ENCODE measurements at regions not wholly inside any gene's neighbourhood (a gene's known extent, or its start where the extent isn't known, plus 50 kb on each side); places are given as distances from the start of the nearest gene placed in this dataset.

DNA sequence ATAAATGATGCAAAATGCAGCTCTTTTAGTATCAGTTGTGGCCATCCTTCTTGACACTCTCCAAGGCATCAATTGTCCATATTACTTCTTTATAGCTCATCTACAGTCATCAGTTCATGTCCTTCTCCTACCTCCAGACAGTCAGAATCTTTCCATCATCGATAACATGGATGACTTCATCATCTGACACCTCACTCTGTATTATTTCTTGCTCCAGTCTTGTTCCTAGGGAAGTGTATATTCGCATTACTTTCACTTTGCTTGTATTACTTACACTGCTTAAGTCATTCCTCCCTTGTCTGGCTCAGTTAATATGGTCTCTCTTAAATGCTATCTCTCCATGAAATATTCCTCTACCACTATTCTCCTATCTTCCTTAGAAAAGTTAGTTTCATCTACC, 999.1 kb upstream of the SLC10A2 start:
- TF ChIP-seq, protein P1, sequence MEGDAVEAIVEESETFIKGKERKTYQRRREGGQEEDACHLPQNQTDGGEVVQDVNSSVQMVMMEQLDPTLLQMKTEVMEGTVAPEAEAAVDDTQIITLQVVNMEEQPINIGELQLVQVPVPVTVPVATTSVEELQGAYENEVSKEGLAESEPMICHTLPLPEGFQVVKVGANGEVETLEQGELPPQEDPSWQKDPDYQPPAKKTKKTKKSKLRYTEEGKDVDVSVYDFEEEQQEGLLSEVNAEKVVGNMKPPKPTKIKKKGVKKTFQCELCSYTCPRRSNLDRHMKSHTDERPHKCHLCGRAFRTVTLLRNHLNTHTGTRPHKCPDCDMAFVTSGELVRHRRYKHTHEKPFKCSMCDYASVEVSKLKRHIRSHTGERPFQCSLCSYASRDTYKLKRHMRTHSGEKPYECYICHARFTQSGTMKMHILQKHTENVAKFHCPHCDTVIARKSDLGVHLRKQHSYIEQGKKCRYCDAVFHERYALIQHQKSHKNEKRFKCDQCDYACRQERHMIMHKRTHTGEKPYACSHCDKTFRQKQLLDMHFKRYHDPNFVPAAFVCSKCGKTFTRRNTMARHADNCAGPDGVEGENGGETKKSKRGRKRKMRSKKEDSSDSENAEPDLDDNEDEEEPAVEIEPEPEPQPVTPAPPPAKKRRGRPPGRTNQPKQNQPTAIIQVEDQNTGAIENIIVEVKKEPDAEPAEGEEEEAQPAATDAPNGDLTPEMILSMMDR (conservative IDR thresholded peaks at IDR 0.05; ENCODE audit: low read depth, low read length) = no peak
- Histone ChIP-seq H3K36me3 (ENCODE audit: insufficient read depth) (no peaks in the 10 kb centered on the region), H3K79me2 (ENCODE audit: insufficient read depth, low read depth) (no peaks in the 10 kb centered on the region), H3K9ac (no peak overlapping the region), H2AFZ (ENCODE audit: low read depth) (no peak overlapping the region), H4K20me1 (ENCODE audit: insufficient read depth) (no peaks in the 10 kb centered on the region), H3K4me1 (ENCODE audit: low read depth, poor library complexity, severe bottlenecking) (no peaks in the 10 kb centered on the region), H3K4me3 (IDR thresholded peaks at IDR 0.05; ENCODE audit: insufficient read depth, low read depth, low read length) (no peak overlapping the region), H3K27ac (no peak overlapping the region), H3K4me2 (no peak overlapping the region), H3K27me3 (ENCODE audit: insufficient read depth, low read depth) (no peaks in the 10 kb centered on the region)

DNA sequence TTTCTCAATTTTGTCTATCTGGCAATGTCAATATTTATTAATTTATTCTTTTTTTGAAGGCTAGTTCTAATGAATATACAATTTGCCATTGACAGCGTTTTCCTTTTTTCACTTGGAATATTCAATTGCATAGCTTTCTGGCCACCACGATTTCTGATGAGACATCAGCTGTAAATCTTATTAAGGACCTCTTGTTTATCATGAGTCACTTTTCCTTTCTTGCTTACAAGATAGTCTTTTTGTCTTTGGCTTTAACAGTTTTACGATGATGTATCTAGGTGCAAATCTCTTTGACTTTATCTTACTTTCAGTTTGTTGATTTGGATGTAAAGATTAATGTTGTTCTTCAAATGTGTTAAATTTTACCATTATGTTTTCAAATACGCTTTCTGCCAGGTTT, 991.6 kb upstream of the SLC10A2 start:
- Histone ChIP-seq H2AFZ (ENCODE audit: low read depth) (no peak overlapping the region), H3K4me1 (ENCODE audit: low read depth, poor library complexity, severe bottlenecking) (no peaks in the 10 kb centered on the region), H3K27ac (no peak overlapping the region), H3K9ac (no peak overlapping the region), H3K36me3 (ENCODE audit: insufficient read depth) (no peaks in the 10 kb centered on the region), H3K4me2 (no peak overlapping the region), H3K79me2 (ENCODE audit: insufficient read depth, low read depth) (no peaks in the 10 kb centered on the region), H3K27me3 (ENCODE audit: insufficient read depth, low read depth) (no peaks in the 10 kb centered on the region), H3K4me3 (IDR thresholded peaks at IDR 0.05; ENCODE audit: insufficient read depth, low read depth, low read length) (no peak overlapping the region), H4K20me1 (ENCODE audit: insufficient read depth) (no peaks in the 10 kb centered on the region)
- TF ChIP-seq, protein P1 (conservative IDR thresholded peaks at IDR 0.05; ENCODE audit: low read depth, low read length) = no peak

DNA sequence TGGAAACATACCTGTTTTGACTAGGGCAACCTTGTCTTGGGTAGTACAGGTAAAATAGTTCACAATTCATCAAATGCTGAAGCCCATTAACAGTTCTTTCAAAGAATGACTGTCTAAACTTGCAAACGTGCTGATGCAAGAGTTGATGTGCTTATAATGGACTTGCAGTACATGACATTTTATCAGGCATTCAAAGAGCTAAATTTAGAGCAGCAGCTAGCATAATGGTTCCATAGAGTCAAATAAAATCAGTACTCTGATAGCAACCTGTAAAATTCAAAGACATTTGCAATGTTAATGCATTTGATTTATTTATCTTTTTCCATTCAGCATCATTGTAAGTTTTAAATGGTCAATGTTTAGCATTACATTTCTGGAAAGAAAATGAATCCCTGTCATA, 979.7 kb upstream of the SLC10A2 start:
- no peak overlapping the region for H3K4me2 ChIP-seq
- H3K9ac ChIP-seq = no peak overlapping the region
- no peaks in the 10 kb centered on the region for H3K4me1 ChIP-seq (ENCODE audit: low read depth, poor library complexity, severe bottlenecking)
- H4K20me1 ChIP-seq (ENCODE audit: insufficient read depth) = no peaks in the 10 kb centered on the region
- no peak overlapping the region for H2AFZ ChIP-seq (ENCODE audit: low read depth)
- H3K36me3 ChIP-seq (ENCODE audit: insufficient read depth) = no peaks in the 10 kb centered on the region
- no peaks in the 10 kb centered on the region for H3K79me2 ChIP-seq (ENCODE audit: insufficient read depth, low read depth)
- TF ChIP-seq, protein P1 (conservative IDR thresholded peaks at IDR 0.05; ENCODE audit: low read depth, low read length) = no peak
- no peak overlapping the region for H3K27ac ChIP-seq
- H3K27me3 ChIP-seq (ENCODE audit: insufficient read depth, low read depth) = no peaks in the 10 kb centered on the region
- no peak overlapping the region for H3K4me3 ChIP-seq (IDR thresholded peaks at IDR 0.05; ENCODE audit: insufficient read depth, low read depth, low read length)

DNA sequence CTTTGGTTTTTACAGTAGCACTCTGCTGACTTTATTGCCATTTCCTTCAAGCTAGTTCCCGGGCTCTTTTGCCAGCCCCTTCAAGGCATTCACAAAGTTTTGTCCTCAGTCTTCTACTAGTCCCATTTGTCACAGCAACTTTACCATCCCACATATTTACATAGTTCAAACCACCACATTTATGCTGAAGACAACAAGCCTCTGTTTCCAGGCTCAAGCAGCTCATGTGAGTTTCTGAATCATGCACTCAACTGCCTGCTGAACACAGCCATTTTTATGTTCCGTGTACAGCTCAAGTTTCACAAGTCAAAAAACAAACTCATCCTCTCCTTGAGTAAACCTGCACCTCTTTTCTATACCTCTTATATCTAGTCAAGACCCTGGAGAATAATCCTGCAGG, 977.0 kb upstream of the SLC10A2 start:
- Histone ChIP-seq H3K4me1 (ENCODE audit: low read depth, poor library complexity, severe bottlenecking) (no peaks in the 10 kb centered on the region), H4K20me1 (ENCODE audit: insufficient read depth) (no peaks in the 10 kb centered on the region), H2AFZ (ENCODE audit: low read depth) (no peak overlapping the region), H3K27ac (no peak overlapping the region), H3K79me2 (ENCODE audit: insufficient read depth, low read depth) (no peaks in the 10 kb centered on the region), H3K4me3 (IDR thresholded peaks at IDR 0.05; ENCODE audit: insufficient read depth, low read depth, low read length) (no peak overlapping the region), H3K4me2 (no peak overlapping the region), H3K9ac (no peak overlapping the region), H3K27me3 (ENCODE audit: insufficient read depth, low read depth) (no peaks in the 10 kb centered on the region), H3K36me3 (ENCODE audit: insufficient read depth) (no peaks in the 10 kb centered on the region)
- TF ChIP-seq, protein P1 (conservative IDR thresholded peaks at IDR 0.05; ENCODE audit: low read depth, low read length) = no peak

DNA sequence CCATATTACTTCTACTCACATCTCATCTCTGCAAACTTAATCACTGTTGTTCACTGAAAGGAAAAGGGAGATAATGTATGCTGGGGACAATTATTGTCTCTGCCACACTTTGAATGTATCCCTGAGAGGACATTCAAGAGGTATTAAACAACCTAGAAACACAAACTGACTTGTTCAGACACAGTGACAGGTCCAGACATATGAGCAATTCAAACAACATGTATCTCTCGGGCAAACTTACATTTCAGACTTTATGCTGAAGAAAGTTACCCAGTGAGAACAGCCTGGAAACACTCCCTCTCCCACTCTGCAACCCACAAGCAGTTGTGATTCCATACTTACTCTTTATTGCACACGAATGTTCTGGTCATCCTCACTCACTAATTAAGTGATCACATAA, 968.7 kb upstream of the SLC10A2 start:
- H3K79me2 ChIP-seq (ENCODE audit: insufficient read depth, low read depth) = no peaks in the 10 kb centered on the region
- TF ChIP-seq, protein P1 (conservative IDR thresholded peaks at IDR 0.05; ENCODE audit: low read depth, low read length) = no peak
- no peak overlapping the region for H3K27ac ChIP-seq
- no peak overlapping the region for H3K9ac ChIP-seq
- H2AFZ ChIP-seq (ENCODE audit: low read depth) = no peak overlapping the region
- no peaks in the 10 kb centered on the region for H4K20me1 ChIP-seq (ENCODE audit: insufficient read depth)
- no peaks in the 10 kb centered on the region for H3K4me1 ChIP-seq (ENCODE audit: low read depth, poor library complexity, severe bottlenecking)
- H3K4me3 ChIP-seq (IDR thresholded peaks at IDR 0.05; ENCODE audit: insufficient read depth, low read depth, low read length) = no peak overlapping the region
- no peak overlapping the region for H3K4me2 ChIP-seq
- no peaks in the 10 kb centered on the region for H3K36me3 ChIP-seq (ENCODE audit: insufficient read depth)
- H3K27me3 ChIP-seq (ENCODE audit: insufficient read depth, low read depth) = no peaks in the 10 kb centered on the region

All from KMS-11 (cell line).